Fibroblast of the conjunctiva (primary cell): ENCODE measurements at regions not wholly inside any gene's neighbourhood (a gene's known extent, or its start where the extent isn't known, plus 50 kb on each side); places are given as distances from the start of the nearest gene placed in this dataset.

Experiments
- DNase-seq: peaks from one replicate; pipeline ENCODE4 v3.0.0-alpha.2; 2010; ENCODE audit warnings: low read depth

DNA sequence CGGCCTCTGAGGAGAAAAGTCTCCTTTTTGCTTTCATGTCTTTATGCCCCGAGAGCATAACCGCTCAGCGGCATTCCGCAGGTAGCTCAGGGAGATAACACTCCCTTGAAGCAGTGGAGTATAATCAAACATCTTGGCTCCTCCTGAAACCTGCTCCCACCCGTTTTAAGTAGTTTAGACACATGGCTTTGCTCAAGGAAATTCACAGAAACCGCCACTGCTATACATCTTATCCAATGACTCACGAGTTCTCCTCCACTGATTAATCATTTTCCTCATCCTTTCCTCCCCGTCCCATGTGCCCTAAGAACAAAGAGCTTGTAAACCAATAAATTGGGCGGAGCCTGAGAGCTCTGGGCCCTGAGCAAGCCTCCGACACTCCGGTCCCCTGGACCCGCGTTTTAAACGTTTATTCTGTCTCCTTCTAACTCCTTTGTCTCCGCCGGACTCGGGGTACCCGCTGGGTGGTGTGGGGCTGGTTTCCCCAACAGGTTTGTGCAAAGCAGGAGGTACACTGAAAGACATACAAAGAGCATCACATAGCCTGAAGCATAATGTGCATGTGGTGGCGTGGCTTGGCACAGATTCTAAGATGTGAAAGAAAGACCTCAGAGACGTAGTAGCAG, 401.2 kb downstream of the TLL1 start:
- no peak for DNase-seq

DNA sequence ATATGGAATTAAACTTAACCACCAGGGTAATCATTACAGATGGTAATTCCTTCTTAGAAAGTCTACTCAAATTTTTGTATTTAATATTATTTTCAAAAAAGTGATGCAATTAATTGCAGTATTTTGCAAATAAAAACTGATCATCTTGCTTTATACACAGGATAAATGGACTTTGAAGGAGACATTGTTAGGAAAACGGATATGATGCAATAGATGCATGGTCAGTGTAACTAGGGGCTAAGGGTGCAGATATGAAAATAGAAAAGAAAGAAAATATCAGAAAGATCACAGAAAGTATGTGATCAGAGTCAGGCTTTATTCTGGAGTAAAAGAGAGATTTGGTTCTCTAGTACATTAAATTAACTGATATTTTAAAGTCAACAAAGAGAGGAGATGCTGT, 401.7 kb downstream of the TLL1 start:
- DNase-seq = no peak

DNA sequence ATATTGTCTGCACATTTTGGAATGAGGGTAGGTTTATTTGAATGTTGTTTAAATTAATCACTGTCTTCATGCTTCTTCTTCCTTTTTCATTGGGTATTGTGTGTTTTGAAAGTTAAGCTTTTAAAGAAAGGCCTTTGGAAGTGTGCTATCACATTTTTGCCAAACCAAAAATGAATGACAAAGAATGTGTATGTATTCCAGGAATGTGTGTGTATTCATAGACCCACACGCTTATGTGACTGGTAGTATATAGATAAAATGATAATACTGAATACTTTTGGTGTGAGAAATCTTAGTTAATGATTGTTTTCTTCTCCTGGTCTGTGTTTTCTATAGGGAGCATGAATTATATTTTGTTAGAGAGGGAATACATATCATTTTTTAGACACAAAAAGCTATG, 404.4 kb downstream of the TLL1 start:
- no peak for DNase-seq

DNA sequence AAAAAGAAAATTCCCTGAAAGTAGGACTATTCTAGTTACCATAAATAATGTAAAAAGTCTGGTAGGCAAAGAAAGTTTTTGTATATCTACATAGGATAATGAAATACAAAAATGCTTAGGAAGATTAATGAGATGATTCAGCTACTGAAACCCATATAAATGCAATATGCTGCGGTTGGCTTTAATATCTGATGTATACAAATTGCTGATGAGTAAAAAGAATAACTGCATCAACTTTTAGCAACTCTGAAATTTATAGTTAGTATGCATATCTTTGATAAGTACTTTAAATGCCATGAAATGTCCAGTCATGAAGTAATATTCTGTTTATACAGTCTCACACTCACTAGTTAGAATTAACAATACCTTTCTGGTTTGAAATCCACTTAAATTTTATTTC, 404.8 kb downstream of the TLL1 start:
- no peak for DNase-seq

DNA sequence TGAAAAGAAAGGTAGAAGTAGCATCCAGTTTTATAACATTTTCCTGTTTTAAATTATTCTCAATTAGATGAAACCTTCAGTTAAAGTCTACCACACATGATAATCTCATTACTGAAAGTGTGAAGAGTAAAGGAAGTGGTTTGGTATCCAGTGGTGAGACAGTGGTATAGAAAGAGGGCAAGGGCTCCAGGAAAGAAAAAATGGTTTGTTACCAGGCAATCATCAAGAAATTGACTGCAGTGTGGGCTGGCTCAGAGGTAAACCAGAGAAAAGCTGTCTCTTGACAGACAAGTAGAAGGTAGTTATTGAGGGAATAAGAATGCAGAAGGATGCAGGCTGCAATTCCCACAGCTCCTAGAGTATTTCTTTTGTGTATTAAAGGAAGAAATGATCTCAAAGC, 406.2 kb downstream of the TLL1 start:
- DNase-seq = no peak

DNA sequence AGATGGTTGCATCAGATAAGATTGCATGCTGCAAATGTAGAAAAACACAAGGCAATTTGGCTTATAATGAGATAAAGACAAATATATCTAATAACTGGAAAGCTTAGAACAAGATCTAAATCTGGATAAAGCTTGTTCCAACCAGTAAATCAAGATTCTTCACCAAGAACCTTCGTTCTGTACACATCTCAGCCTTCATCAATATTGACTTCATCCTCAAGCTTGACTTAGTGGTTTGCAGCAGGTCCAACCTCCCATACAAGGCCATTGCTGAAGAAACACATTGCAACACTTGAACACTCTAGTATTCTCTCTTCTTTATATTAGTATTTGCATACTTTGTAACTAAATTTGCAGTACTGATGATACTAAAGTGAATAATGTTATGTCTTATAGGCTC, 407.6 kb downstream of the TLL1 start:
- no peak for DNase-seq

DNA sequence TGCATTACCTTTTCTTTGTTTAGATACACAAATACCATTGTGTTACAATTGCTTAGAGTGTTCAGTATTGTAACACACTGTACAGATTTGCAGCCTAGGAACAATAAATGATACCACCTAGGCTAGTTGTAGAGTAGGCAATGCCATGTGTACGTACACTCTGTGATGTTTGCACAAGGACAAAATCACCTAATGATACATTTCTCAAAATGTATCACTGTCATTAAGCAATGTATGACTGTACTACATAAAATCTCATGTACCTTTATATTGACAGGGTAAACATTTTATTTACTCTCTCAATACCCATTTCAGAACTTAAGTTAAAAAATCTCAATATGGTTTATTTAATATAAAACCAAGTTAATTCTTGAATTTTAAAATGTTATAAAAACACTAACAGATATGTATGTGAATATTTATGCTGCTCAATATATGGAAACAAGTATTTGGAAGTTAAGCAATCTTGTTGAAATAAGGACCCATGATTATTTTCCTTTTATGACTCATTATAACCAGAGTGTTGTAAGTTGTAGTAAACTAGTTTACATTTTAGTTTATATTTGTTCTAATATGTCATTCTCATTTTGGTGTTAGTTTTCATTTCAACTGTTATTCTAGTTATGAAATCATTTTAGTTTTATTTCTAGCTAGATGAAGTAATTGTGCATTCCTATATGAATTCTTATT, 409.2 kb downstream of the TLL1 start:
- DNase-seq = no peak

DNA sequence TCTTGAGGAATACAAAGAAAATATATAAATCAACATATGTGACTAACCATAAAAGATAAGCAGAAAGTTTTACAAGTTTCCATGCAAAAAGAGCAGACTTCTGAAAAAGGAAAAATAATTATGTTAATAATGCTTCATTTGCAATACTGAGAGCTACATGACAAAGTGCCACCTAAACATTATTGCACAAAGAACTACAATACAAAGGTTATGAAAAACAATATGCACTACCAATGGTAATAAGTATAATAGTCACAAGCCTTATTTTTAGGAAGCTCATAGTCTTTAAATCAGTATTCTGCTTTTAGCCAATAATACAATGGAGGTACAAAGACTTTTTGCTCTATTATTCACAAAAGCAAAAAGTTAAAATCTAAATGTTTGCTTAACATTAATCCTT, 411.2 kb downstream of the TLL1 start:
- DNase-seq = no peak

DNA sequence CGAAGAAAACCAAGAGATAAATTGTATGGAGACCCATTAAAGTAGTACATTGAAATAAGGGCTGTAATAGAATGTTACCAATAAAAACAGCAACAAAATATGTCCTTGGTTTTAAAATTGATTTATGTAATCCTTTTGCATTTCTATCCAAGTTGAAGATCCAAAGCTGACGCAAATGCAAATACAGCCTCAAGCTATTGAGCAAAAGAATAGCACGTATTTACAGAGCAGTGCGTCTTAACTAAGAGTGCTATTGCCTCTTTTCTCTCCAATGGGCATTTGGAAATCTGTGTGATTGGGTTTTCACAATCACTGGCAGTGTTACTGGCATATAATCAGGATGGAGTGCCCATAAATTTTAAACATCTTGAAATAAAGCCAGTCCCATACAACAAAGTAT, 417.4 kb downstream of the TLL1 start:
- DNase-seq = no peak

DNA sequence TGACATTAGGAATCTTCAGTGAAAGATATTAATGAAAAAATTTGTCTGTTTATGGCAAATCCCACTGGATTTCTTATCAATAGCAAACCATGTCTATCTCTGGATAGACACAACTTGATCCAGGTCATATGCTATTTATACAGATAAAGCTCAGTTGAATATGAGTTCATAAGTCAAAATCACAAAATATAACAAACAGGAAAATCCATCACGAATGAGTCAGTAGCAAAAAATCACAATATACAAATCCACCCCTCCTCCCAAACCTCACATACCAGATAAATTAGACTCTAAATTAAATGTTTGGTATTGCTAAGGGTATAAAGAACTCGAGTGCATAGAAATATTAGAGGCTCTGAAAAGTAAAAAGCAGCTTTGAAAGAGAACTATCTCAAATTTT, 420.5 kb downstream of the TLL1 start:
- DNase-seq = no peak

DNA sequence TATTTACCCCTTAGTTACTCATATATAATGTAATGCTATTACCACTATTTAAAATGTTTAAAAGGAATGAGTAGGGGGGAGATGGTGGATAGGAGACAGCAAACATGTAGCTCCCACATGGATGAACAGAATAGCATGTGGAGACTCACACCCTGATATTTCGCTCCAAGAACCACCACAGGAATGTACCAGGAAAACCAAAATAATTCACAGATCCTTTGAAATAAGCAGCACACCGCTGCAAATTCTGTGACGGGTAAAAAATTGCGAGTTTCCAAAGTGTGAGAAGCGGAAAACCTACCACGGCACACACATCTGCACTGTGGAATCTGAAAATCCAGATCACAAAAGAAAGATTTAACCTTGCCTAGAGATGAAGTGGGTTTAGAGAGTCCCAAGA, 428.2 kb downstream of the TLL1 start:
- no peak for DNase-seq

DNA sequence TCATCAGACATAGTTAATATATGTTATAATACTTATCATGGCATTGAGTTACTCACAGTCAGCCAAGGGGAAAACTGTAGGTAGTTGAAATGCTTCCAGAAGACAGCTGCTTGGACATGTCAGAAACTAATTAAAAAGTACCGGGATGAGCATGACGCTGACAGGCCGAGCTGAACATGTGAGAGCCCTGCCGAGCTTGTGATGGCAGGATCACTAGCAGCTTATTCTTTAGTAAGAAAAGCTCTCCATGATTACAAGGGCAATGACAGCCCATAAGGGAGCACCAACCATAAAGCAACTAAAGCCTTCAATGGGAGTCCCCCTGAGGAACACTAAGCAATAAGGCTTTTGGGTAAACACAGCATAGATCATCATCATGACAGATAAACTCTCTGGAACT, 435.6 kb downstream of the TLL1 start:
- no peak for DNase-seq

DNA sequence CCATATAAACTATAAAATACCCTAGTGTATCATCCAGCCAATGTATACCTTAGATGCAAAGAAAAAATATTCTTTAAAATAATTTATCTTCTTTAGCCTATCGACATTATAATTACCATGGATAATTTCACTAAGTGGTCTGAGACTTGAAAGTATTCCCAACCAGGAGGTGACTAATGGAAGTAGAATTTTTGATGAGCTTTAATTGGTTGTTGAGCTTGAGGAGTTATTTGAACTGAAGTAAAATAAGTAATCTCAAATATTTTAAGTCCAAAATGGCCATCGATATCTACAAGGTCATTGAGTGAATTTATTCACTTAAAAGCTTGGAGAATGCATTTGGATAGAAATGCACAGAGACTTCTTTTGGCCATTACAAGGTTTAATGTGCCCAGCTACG, 436.2 kb downstream of the TLL1 start:
- DNase-seq = no peak

DNA sequence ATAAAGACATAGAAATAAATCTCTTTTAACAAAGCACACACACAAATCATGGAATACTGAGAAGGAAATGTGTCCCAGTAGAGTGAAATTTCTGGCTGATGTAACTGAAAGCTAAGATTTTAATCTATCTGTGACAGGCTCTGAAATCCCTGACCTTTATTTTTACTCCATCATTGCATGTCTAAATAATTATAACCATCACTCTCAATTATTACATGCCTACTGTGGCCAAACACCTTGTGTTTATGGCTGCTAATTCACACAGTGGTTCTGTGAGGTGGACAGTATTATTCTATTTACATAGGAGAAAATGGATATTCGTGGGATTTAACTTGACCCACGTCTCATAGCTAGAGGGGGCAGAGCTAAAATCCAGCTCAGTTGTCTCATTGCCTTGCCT, 438.1 kb downstream of the TLL1 start:
- no peak for DNase-seq

DNA sequence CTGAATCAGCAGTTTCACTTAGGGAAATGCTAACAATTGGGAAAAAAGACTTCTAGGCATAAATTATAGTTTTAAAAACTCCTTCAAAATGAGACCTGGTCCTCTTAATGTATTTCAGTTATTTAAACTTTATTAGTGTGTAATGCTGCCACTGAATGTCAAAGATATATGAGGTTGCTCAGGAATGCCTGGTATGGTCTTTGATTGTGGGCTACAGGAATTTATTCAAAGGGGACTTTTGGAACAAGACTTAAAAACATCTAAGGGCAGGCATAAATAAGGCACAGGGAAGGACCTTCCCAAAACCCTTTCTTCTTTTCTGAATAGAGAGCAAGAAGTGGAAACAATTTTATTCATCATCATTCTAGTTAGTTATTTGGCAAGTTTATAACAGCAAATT, 439.1 kb downstream of the TLL1 start:
- DNase-seq = no peak

DNA sequence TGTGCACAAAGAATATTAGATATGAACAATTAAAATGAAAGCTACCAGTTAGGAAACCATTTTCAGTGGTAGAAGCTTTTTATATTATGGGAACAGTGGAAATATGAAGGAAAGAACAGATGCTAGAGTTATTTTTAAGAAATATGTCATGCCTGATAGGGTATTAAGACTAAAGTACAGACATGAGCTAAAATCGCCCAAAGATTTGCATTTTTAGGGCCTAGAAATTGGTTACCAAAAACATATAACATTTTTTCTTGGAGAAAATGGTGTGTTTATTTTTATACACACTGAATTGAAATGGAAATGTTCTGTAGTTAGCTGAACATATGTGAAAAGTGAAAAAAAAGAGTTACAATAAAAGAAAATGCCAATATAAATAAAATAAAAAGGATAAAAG, 441.9 kb downstream of the TLL1 start:
- DNase-seq = no peak

DNA sequence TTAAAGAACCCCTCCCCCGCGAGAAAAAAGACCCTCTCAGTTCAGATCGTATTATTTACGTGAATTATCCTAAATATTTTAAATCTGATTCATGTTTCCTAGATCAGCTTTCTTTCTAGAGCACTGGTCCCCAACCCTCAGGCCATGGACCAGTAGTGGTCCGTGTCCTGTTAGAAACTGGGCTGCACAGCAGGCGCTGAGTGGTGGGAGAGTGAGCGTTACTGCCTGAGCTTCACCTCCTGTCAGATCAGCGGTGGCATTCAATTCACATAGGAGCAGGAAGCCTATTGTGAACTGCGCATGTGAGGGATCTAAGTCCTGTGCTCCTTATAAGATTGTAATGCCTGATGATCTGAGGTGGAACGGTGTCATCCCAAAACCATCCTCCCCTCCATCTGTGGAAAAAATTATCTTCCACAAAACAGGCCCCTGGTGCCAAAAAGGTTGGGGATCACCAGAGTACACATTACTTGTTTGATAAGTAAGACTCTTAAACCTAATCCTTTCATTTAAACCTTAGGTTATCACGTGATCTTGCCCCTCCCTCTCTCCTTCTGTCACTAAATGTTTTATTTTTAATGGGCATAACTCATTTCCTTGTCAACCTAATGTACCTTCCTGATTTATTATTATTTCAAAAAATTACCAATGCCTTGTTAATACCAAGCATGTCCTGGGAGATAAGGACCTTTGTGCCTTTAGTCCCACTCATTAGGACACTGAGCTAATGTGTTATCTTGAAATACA, 442.9 kb downstream of the TLL1 start:
- DNase-seq = no peak

DNA sequence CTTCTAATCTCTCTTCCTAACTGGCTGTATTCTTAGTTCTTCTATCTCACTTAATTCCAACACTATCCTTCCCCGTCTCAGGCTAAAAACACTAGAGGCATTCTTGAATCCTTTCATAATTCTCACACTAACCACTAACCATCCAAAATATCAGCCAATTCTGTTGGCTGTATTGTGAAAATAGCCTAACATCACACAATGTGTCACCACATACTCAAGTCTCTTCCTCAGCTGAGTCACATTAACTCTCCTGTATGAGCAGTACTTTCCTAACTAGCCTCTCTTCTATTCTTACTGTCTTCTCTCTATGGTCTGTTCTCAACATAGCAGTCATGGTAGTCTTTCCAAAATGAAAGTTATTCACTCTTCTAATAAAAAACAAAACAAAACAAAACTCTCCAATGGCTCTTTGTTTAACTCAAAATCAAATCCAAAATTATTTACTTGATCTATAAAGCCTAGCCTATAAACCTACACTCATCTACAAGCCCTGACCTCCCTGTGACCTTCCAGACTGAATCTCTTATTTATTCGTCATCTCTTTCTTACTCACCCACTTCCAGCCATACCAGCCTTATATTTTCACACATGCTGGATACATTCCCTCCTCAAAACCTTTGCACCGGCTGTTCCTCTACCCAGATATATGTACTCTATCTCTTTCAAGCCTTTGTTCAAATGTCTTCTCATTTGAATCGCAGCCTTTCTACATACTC, 445.9 kb downstream of the TLL1 start:
- DNase-seq = no peak

DNA sequence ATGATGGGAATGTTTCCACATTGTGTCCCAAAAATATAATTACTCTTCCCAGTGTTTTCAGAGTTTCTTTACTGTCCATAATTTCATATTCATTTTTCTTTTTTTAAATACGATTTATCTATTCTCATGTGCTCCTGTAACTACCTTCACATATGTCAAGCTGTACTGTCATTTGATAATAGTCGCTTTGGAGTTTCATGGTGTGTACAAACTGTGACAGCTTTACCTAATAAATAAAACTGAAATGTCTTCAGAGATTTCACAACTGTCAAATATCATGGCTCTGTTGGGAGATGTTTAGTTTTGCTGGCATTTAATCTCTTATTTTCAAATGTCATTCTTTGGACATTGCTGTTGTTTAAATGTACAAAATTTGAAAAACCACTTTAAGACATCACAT, 450.2 kb downstream of the TLL1 start:
- no peak for DNase-seq

DNA sequence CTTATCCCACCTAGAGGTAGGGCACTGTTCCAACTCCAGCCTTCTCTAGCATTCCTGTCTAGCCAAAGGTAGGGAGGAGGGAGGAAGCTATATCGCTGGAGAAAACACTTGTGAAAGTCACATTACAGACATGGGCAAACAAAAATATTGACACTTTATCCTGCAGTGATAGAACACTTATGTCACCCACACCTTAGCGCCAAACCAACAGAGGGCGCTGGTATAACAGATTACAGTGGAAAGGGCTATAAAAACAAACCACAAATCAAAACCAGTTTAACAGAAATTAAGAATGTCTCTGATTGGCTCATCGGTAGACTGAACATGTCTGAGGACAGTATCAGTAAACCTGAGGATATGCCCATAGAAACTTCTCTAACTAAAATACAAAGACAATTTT, 451.3 kb downstream of the TLL1 start:
- no peak for DNase-seq

DNA sequence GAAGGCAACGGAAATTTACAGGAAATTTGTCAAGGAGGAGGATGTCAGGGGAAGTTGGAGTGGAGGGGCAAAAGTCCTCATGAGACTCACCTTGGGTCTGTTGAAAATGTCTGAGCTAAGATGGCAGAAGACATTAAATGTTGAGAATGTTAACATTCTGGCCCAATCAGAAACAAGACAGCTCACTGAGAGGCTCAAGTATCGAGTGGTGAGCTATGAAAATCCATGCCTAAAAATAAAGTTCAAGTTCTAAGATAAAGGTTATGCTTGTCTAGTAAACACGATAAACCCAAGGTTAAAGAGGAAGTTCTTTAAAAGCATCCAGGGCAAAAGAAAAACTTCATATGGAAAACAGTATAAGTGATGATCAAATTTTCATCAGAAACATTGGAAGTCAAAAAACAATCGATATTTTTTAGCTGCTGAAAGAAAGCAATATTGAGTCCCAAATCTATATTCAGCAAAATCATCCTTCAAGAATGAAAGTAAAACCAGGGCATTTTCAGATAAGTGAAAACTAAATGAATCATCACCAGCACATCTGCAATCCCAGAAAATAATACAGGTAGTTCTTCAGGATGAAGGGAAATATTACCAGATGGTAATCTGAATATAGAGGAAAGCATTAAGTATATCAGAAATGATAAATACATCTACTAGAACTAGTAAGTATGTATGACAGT, 462.4 kb downstream of the TLL1 start:
- DNase-seq = no peak

DNA sequence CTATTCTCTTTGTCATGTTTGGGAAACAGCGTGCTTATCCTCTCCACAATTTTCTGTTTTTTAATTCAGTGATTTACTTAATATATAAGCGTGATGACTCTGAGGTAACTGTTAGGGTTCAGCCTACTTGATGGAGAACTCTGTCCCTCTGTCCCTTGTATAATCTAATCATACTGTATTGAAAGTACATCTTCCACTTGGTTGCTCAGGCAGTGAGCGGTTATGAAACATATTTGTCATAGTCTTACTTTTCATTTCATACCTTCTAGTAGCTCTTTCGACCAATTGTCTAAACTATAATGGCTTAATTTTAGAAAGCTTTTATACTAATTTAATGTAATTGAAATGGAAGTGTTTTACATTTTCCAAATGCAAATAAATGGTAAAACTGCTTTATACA, 469.0 kb downstream of the TLL1 start:
- DNase-seq = no peak
